GM23338 (cell line): ENCODE measurements at regions not wholly inside any gene's neighbourhood (a gene's known extent, or its start where the extent isn't known, plus 50 kb on each side); places are given as distances from the start of the nearest gene placed in this dataset.

Source experiments
- ATAC-seq: fragments of 200-7000 bp; cut with Tn5 transposase; 3 replicates; pipeline ENCODE4 v1.9.1; 2020
- DNase-seq: peaks from one replicate; pipeline ENCODE4 v3.0.0-alpha.2; 2015; ENCODE audit warnings: low spot score
- H2AFZ ChIP-seq: fragments of 200-600 bp; sonication (generic); 2 replicates; pipeline ENCODE4 v1.8.0; 2016; ENCODE audit warnings: antibody characterized with exemption, mild to moderate bottlenecking, moderate library complexity
- H3F3A ChIP-seq: fragments of 200-600 bp; sonication (generic); replicated peaks from 2 replicates; pipeline ENCODE4 v1.8.0; 2017; ENCODE audit warnings: antibody characterized with exemption, mixed run types, low read depth
- H3K27ac ChIP-seq: fragments of 200-600 bp; sonication (generic); 2 replicates; pipeline ENCODE4 v1.6.1; 2016; ENCODE audit warnings: low read depth
- H3K27me3 ChIP-seq: fragments of 200-600 bp; sonication (generic); 2 replicates; pipeline ENCODE4 v1.8.0; 2016; ENCODE audit warnings: mild to moderate bottlenecking, mixed run types, moderate library complexity; ENCODE audit not compliant: insufficient read depth
- H3K36me3 ChIP-seq: fragments of 200-600 bp; sonication (generic); 2 replicates; pipeline ENCODE4 v1.8.0; 2016; ENCODE audit warnings: mild to moderate bottlenecking; ENCODE audit not compliant: insufficient read depth
- H3K4me1 ChIP-seq: fragments of 200-600 bp; sonication (generic); 2 replicates; pipeline ENCODE4 v1.8.0; 2016; ENCODE audit warnings: mild to moderate bottlenecking, moderate library complexity; ENCODE audit not compliant: insufficient read depth
- H3K4me2 ChIP-seq: fragments of 200-600 bp; sonication (generic); 2 replicates; pipeline ENCODE4 v1.7.1; 2017; ENCODE audit warnings: mixed run types
- H3K4me3 ChIP-seq: fragments of 200-600 bp; sonication (generic); 2 replicates; pipeline ENCODE4 v1.6.1; 2016; ENCODE audit warnings: mixed run types
- H3K79me2 ChIP-seq: fragments of 200-600 bp; sonication (generic); replicated peaks from 2 replicates; pipeline ENCODE4 v1.8.0; 2017; ENCODE audit warnings: mild to moderate bottlenecking; ENCODE audit not compliant: insufficient read depth
- H3K9me2 ChIP-seq: fragments of 200-600 bp; sonication (generic); 2 replicates; pipeline ENCODE4 v1.8.0; 2017; ENCODE audit not compliant: insufficient read depth
- H4K20me1 ChIP-seq: fragments of 200-600 bp; sonication (generic); replicated peaks from 2 replicates; pipeline ENCODE4 v1.8.0; 2017; ENCODE audit warnings: mild to moderate bottlenecking; ENCODE audit not compliant: insufficient read depth
- H3K27ac Mint-ChIP-seq: 2 replicates; pipeline ENCODE4 v1.8.0; 2020; ENCODE audit warnings: inconsistent platforms, mild to moderate bottlenecking, moderate library complexity, mixed read lengths
- H3K27me3 Mint-ChIP-seq: 3 replicates; pipeline ENCODE4 v1.8.0; 2022; ENCODE audit warnings: low read depth, mild to moderate bottlenecking, moderate library complexity, mixed read lengths, inconsistent platforms; ENCODE audit not compliant: insufficient read depth, poor library complexity
- H3K36me3 Mint-ChIP-seq: 3 replicates; pipeline ENCODE4 v1.8.0; 2021; ENCODE audit warnings: low read depth, mild to moderate bottlenecking, inconsistent platforms, moderate library complexity, mixed read lengths
- H3K4me1 Mint-ChIP-seq: 3 replicates; pipeline ENCODE4 v1.8.0; 2020; ENCODE audit warnings: mild to moderate bottlenecking, inconsistent platforms, mixed read lengths
- H3K4me3 Mint-ChIP-seq: 3 replicates; pipeline ENCODE4 v1.8.0; 2021; ENCODE audit warnings: moderate library complexity, mild to moderate bottlenecking, inconsistent platforms, mixed read lengths
- H3K9me3 Mint-ChIP-seq: 3 replicates; pipeline ENCODE4 v1.8.0; 2020; ENCODE audit warnings: moderate library complexity, mild to moderate bottlenecking, inconsistent platforms, mixed read lengths
- CREB1 ChIP-seq: fragments of 250-450 bp; sonication (Bioruptor Pico); IDR thresholded peaks from 2 replicates; pipeline ENCODE4 v1.5.0; 2020; ENCODE audit warnings: low read depth, mild to moderate bottlenecking, moderate library complexity
- EZH2 ChIP-seq: fragments of 200-600 bp; sonication (generic); IDR thresholded peaks from one replicate; pipeline ENCODE4 v1.8.0; 2017; ENCODE audit warnings: antibody characterized with exemption, mild to moderate bottlenecking, low read depth; ENCODE audit not compliant: unreplicated experiment
- EZH2phosphoT487 ChIP-seq: fragments of 200-600 bp; sonication (generic); IDR thresholded peaks from one replicate; pipeline ENCODE4 v1.8.1; 2018; ENCODE audit warnings: antibody characterized with exemption; ENCODE audit not compliant: unreplicated experiment
- JUNB ChIP-seq: IDR thresholded peaks from one replicate; pipeline ENCODE4 v1.6.1; 2016; ENCODE audit warnings: antibody characterized with exemption; ENCODE audit not compliant: unreplicated experiment
- NANOG ChIP-seq: IDR thresholded peaks from 2 replicates; pipeline ENCODE4 v1.6.1; 2016; ENCODE audit warnings: antibody characterized with exemption, borderline replicate concordance
- POLR2AphosphoS5 ChIP-seq: IDR thresholded peaks from 2 replicates; pipeline ENCODE4 v1.6.1; 2016; ENCODE audit warnings: antibody characterized with exemption, low read depth
- STAT1 ChIP-seq: IDR thresholded peaks from one replicate; pipeline ENCODE4 v1.6.1; 2016; ENCODE audit warnings: antibody characterized with exemption; ENCODE audit not compliant: unreplicated experiment
- ZNF114 ChIP-seq: fragments of 250-450 bp; sonication (Bioruptor Pico); IDR thresholded peaks from 2 replicates; pipeline ENCODE4 v1.5.0; 2020; ENCODE audit warnings: mild to moderate bottlenecking, moderate library complexity
- ZNF331 ChIP-seq: fragments of 250-450 bp; sonication (Bioruptor Pico); IDR thresholded peaks from 2 replicates; pipeline ENCODE4 v1.5.0; 2020; ENCODE audit warnings: low read depth, mild to moderate bottlenecking, moderate library complexity
- TF ChIP-seq, protein P1 (sequence below): fragments of 250-450 bp; sonication (Bioruptor Pico); IDR thresholded peaks from 2 replicates; pipeline ENCODE4 v1.5.0; 2020; ENCODE audit warnings: mild to moderate bottlenecking, moderate library complexity
- TF ChIP-seq, protein P2 (sequence below): IDR thresholded peaks from 2 replicates; pipeline ENCODE4 v1.6.1; 2016; ENCODE audit warnings: antibody characterized with exemption
- TF ChIP-seq, protein P3 (sequence below): IDR thresholded peaks from one replicate; pipeline ENCODE4 v1.6.1; 2018; ENCODE audit warnings: antibody characterized with exemption; ENCODE audit not compliant: unreplicated experiment
- TF ChIP-seq, protein P4 (sequence below), 2 experiments: fragments of 200-600 bp in 1 of 2; sonication (generic) in 1 of 2; conservative IDR thresholded peaks; 2 replicates each; pipeline versions ENCODE4 v1.5.1 to v1.6.1; 2016 to 2017; ENCODE audit warnings: antibody characterized with exemption in 2 of 2, low read depth in 2 of 2, mild to moderate bottlenecking in 2 of 2, moderate library complexity in 1 of 2

DNA sequence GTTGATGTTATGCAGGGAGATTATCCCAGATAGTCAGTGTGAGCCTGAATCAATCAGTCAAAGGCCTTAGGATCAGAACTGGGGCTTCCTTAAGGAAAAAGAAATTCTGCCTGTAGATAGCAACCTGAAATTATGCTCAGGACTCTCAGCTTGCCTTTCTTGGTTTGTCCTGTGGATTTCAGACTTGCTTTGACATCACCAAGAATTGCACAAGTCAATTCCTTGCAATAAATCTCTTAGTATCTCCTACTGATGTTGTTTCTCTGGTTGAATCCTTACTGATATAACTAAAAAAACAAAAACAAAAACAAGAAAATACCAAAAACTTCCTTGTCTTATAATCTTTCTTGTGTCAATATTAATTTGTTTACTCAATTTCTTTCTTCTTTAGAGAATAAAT lies 258.9 kb upstream of the TCF21 start:
- H3K4me3 ChIP-seq, result no peak overlapping the region
- H3K27ac ChIP-seq, result no peak overlapping the region
- H3K9me2 ChIP-seq, result peaks cover 2% of the 10 kb centered on the region; the same call in 1 of the 2 replicates
- H3K4me2 ChIP-seq, result no peak overlapping the region
- H3F3A ChIP-seq, result no peaks in the 10 kb centered on the region
- H4K20me1 ChIP-seq, result no peaks in the 10 kb centered on the region
- H3K79me2 ChIP-seq, result no peaks in the 10 kb centered on the region
- no peak overlapping the region for H3K4me3 Mint-ChIP-seq
- no peak for ATAC-seq
- no peaks in the 10 kb centered on the region for H3K9me3 Mint-ChIP-seq
- TF ChIP-seq EZH2 (no peak), ZNF331 (CRISPR knock-in tag) (no peak), EZH2phosphoT487 (no peak), POLR2AphosphoS5 (no peak), CREB1 (CRISPR knock-in tag) (no peak), JUNB (no peak), NANOG (no peak), STAT1 (no peak), ZNF114 (no peak)
- TF ChIP-seq, protein P1, sequence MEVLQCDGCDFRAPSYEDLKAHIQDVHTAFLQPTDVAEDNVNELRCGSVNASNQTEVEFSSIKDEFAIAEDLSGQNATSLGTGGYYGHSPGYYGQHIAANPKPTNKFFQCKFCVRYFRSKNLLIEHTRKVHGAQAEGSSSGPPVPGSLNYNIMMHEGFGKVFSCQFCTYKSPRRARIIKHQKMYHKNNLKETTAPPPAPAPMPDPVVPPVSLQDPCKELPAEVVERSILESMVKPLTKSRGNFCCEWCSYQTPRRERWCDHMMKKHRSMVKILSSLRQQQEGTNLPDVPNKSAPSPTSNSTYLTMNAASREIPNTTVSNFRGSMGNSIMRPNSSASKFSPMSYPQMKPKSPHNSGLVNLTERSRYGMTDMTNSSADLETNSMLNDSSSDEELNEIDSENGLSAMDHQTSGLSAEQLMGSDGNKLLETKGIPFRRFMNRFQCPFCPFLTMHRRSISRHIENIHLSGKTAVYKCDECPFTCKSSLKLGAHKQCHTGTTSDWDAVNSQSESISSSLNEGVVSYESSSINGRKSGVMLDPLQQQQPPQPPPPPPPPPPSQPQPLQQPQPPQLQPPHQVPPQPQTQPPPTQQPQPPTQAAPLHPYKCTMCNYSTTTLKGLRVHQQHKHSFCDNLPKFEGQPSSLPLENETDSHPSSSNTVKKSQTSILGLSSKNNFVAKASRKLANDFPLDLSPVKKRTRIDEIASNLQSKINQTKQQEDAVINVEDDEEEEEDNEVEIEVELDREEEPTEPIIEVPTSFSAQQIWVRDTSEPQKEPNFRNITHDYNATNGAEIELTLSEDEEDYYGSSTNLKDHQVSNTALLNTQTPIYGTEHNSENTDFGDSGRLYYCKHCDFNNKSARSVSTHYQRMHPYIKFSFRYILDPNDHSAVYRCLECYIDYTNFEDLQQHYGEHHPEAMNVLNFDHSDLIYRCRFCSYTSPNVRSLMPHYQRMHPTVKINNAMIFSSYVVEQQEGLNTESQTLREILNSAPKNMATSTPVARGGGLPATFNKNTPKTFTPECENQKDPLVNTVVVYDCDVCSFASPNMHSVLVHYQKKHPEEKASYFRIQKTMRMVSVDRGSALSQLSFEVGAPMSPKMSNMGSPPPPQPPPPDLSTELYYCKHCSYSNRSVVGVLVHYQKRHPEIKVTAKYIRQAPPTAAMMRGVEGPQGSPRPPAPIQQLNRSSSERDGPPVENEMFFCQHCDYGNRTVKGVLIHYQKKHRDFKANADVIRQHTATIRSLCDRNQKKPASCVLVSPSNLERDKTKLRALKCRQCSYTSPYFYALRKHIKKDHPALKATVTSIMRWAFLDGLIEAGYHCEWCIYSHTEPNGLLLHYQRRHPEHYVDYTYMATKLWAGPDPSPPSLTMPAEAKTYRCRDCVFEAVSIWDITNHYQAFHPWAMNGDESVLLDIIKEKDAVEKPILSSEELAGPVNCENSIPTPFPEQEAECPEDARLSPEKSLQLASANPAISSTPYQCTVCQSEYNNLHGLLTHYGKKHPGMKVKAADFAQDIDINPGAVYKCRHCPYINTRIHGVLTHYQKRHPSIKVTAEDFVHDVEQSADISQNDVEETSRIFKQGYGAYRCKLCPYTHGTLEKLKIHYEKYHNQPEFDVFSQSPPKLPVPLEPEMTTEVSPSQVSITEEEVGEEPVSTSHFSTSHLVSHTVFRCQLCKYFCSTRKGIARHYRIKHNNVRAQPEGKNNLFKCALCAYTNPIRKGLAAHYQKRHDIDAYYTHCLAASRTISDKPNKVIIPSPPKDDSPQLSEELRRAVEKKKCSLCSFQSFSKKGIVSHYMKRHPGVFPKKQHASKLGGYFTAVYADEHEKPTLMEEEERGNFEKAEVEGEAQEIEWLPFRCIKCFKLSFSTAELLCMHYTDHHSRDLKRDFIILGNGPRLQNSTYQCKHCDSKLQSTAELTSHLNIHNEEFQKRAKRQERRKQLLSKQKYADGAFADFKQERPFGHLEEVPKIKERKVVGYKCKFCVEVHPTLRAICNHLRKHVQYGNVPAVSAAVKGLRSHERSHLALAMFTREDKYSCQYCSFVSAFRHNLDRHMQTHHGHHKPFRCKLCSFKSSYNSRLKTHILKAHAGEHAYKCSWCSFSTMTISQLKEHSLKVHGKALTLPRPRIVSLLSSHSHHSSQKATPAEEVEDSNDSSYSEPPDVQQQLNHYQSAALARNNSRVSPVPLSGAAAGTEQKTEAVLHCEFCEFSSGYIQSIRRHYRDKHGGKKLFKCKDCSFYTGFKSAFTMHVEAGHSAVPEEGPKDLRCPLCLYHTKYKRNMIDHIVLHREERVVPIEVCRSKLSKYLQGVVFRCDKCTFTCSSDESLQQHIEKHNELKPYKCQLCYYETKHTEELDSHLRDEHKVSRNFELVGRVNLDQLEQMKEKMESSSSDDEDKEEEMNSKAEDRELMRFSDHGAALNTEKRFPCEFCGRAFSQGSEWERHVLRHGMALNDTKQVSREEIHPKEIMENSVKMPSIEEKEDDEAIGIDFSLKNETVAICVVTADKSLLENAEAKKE (CRISPR knock-in tag), result no peak
- TF ChIP-seq, protein P2, sequence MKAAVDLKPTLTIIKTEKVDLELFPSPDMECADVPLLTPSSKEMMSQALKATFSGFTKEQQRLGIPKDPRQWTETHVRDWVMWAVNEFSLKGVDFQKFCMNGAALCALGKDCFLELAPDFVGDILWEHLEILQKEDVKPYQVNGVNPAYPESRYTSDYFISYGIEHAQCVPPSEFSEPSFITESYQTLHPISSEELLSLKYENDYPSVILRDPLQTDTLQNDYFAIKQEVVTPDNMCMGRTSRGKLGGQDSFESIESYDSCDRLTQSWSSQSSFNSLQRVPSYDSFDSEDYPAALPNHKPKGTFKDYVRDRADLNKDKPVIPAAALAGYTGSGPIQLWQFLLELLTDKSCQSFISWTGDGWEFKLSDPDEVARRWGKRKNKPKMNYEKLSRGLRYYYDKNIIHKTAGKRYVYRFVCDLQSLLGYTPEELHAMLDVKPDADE, result no peak
- TF ChIP-seq, protein P3, sequence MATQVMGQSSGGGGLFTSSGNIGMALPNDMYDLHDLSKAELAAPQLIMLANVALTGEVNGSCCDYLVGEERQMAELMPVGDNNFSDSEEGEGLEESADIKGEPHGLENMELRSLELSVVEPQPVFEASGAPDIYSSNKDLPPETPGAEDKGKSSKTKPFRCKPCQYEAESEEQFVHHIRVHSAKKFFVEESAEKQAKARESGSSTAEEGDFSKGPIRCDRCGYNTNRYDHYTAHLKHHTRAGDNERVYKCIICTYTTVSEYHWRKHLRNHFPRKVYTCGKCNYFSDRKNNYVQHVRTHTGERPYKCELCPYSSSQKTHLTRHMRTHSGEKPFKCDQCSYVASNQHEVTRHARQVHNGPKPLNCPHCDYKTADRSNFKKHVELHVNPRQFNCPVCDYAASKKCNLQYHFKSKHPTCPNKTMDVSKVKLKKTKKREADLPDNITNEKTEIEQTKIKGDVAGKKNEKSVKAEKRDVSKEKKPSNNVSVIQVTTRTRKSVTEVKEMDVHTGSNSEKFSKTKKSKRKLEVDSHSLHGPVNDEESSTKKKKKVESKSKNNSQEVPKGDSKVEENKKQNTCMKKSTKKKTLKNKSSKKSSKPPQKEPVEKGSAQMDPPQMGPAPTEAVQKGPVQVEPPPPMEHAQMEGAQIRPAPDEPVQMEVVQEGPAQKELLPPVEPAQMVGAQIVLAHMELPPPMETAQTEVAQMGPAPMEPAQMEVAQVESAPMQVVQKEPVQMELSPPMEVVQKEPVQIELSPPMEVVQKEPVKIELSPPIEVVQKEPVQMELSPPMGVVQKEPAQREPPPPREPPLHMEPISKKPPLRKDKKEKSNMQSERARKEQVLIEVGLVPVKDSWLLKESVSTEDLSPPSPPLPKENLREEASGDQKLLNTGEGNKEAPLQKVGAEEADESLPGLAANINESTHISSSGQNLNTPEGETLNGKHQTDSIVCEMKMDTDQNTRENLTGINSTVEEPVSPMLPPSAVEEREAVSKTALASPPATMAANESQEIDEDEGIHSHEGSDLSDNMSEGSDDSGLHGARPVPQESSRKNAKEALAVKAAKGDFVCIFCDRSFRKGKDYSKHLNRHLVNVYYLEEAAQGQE, result no peak
- TF ChIP-seq, protein P4, sequence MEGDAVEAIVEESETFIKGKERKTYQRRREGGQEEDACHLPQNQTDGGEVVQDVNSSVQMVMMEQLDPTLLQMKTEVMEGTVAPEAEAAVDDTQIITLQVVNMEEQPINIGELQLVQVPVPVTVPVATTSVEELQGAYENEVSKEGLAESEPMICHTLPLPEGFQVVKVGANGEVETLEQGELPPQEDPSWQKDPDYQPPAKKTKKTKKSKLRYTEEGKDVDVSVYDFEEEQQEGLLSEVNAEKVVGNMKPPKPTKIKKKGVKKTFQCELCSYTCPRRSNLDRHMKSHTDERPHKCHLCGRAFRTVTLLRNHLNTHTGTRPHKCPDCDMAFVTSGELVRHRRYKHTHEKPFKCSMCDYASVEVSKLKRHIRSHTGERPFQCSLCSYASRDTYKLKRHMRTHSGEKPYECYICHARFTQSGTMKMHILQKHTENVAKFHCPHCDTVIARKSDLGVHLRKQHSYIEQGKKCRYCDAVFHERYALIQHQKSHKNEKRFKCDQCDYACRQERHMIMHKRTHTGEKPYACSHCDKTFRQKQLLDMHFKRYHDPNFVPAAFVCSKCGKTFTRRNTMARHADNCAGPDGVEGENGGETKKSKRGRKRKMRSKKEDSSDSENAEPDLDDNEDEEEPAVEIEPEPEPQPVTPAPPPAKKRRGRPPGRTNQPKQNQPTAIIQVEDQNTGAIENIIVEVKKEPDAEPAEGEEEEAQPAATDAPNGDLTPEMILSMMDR (conservative IDR thresholded peaks at IDR 0.05; ENCODE audit: low read depth in 2 of 2), result no peak
- no peak overlapping the region for H2AFZ ChIP-seq
- H3K36me3 Mint-ChIP-seq, result no peaks in the 10 kb centered on the region
- H3K27me3 Mint-ChIP-seq, result no peaks in the 10 kb centered on the region
- no peak for DNase-seq
- no peak overlapping the region for H3K27ac Mint-ChIP-seq
- H3K4me1 ChIP-seq, result no peaks in the 10 kb centered on the region
- H3K4me1 Mint-ChIP-seq, result no peaks in the 10 kb centered on the region
- no peaks in the 10 kb centered on the region for H3K27me3 ChIP-seq
- H3K36me3 ChIP-seq, result no peaks in the 10 kb centered on the region
